A549 (cell line): ENCODE measurements at regions not wholly inside any gene's neighbourhood (a gene's known extent, or its start where the extent isn't known, plus 50 kb on each side); places are given as distances from the start of the nearest gene placed in this dataset.
"Not testable (repeated sequence)": the region's sequence is repeated elsewhere in the genome, so short reads cannot be mapped to it uniquely, and the experiment has no call there.

Source experiments
- EP300 ChIP-seq, 2 experiments: fragments of >200 bp; sonication (Bioruptor Twin); formaldehyde crosslinking; IDR thresholded peaks; 2 replicates in 1 of 2; 3 replicates in 1 of 2; pipeline ENCODE4 v1.6.1; 2016 to 2017
- FOSB ChIP-seq: fragments of 250-450 bp; sonication (Bioruptor Pico); IDR thresholded peaks from 2 replicates; pipeline ENCODE4 v1.5.0; 2020; ENCODE audit warnings: mild to moderate bottlenecking, moderate library complexity
- POLR2A ChIP-seq: IDR thresholded peaks from 2 replicates; pipeline ENCODE4 v1.6.1; 2012; ENCODE audit warnings: mild to moderate bottlenecking, low read length
- RAD21 ChIP-seq, 2 experiments: fragments of >200 bp in 1 of 2; sonication (Bioruptor Twin) in 1 of 2; formaldehyde crosslinking in 1 of 2; IDR thresholded peaks in 1 of 2; conservative IDR thresholded peaks in 1 of 2; 2 replicates in 1 of 2; 3 replicates in 1 of 2; pipeline ENCODE4 v1.6.1; 2012 to 2018; ENCODE audit warnings: inconsistent platforms in 1 of 2
- RNF2 ChIP-seq: fragments of 200-600 bp; sonication (generic); IDR thresholded peaks from 2 replicates; pipeline ENCODE4 v1.6.1; 2016; ENCODE audit warnings: low read depth, mild to moderate bottlenecking, antibody characterized with exemption, moderate library complexity, borderline replicate concordance
- TF ChIP-seq, protein P1 (sequence below): fragments of >200 bp; sonication (Bioruptor Twin); formaldehyde crosslinking; IDR thresholded peaks from 3 replicates; pipeline ENCODE4 v1.5.1; 2016

DNA sequence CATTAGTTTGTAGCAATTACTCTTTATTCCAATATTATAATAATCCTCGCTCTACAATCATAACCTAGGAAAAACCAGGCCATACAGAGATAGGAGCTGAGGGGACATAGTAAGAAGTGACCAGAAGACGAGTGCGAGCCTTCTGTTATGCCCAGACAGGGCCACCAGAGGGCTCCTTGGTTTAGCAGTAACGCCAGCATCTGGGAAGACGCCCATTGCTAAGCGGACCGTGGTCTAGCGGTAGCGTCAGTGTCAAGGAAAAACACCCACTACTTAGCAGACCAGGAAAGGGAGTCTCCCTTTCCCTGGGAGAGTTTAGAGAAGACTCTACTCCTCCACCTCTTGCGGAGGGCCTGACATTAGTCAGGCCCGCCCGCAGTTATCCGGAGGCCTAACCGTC is 82.3 kb upstream of the IMMP2L start:
- TF ChIP-seq FOSB (CRISPR knock-in tag); POLR2A; EP300 (IDR thresholded peaks at IDR 0.05); RNF2: not testable (repeated sequence)
- peak in 1 of 2 experiments; percentile 46; a peak in 2 of 5 replicates for TF ChIP-seq RAD21 (conservative IDR thresholded peaks at IDR 0.05 in 1 of 2, IDR thresholded peaks at IDR 0.05 in 1 of 2)
- TF ChIP-seq, protein P1, sequence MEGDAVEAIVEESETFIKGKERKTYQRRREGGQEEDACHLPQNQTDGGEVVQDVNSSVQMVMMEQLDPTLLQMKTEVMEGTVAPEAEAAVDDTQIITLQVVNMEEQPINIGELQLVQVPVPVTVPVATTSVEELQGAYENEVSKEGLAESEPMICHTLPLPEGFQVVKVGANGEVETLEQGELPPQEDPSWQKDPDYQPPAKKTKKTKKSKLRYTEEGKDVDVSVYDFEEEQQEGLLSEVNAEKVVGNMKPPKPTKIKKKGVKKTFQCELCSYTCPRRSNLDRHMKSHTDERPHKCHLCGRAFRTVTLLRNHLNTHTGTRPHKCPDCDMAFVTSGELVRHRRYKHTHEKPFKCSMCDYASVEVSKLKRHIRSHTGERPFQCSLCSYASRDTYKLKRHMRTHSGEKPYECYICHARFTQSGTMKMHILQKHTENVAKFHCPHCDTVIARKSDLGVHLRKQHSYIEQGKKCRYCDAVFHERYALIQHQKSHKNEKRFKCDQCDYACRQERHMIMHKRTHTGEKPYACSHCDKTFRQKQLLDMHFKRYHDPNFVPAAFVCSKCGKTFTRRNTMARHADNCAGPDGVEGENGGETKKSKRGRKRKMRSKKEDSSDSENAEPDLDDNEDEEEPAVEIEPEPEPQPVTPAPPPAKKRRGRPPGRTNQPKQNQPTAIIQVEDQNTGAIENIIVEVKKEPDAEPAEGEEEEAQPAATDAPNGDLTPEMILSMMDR, result not testable (repeated sequence)
